Sigmoid colon (tissue), 6 donors: ENCODE measurements at regions not wholly inside any gene's neighbourhood (a gene's known extent, or its start where the extent isn't known, plus 50 kb on each side); places are given as distances from the start of the nearest gene placed in this dataset.

Experiments
- DNase-seq: peaks from one replicate; pipeline ENCODE4 v3.0.0-alpha.2; 2019
- H3K27ac ChIP-seq, 4 donors: fragments of 200-600 bp; sonication (generic); one replicate each; pipeline ENCODE4 v1.5.1; 2016 to 2019; ENCODE audit warnings: mild to moderate bottlenecking in 1 of 4
- H3K27me3 ChIP-seq, 3 donors: fragments of 200-600 bp; sonication (generic); one replicate each; pipeline ENCODE4 v1.5.1; 2019; ENCODE audit warnings: mild to moderate bottlenecking in 1 of 3
- H3K36me3 ChIP-seq, 4 donors: fragments of 200-600 bp; sonication (generic); one replicate each; pipeline ENCODE4 v1.5.1; 2016 to 2019
- H3K4me1 ChIP-seq, 4 donors: fragments of 200-600 bp; sonication (generic); one replicate each; pipeline ENCODE4 v1.5.1; 2017 to 2019
- H3K4me3 ChIP-seq, 4 donors: fragments of 200-600 bp; sonication (generic); one replicate each; pipeline ENCODE4 v1.5.1; 2017 to 2019; ENCODE audit warnings: mild to moderate bottlenecking in 2 of 4, moderate library complexity in 1 of 4
- H3K9me3 ChIP-seq, 4 donors: fragments of 200-600 bp in 3 of 4; sonication (generic) in 3 of 4; one replicate each; pipeline versions ENCODE4 v1.5.1 to v1.6.1; 2013 to 2019
- CTCF ChIP-seq, 4 experiments: fragments of 450-650 bp in 3 of 4; fragments of 200-600 bp in 1 of 4; IDR thresholded peaks; one replicate each; pipeline ENCODE4 v1.5.1; 2016 to 2019; ENCODE audit warnings: antibody characterized with exemption in 4 of 4, mild to moderate bottlenecking in 3 of 4, moderate library complexity in 2 of 4
- EP300 ChIP-seq, 4 donors: sonication (generic); formaldehyde crosslinking; IDR thresholded peaks; one replicate each; pipeline ENCODE4 v1.6.1; 2017; ENCODE audit warnings: antibody characterized with exemption in 4 of 4
- POLR2A ChIP-seq, 2 donors: fragments of 450-650 bp; IDR thresholded peaks; one replicate each; pipeline ENCODE4 v1.6.1; 2016; ENCODE audit warnings: antibody characterized with exemption in 2 of 2, mild to moderate bottlenecking in 2 of 2, moderate library complexity in 2 of 2
- POLR2AphosphoS5 ChIP-seq, 4 donors: sonication (generic); formaldehyde crosslinking; IDR thresholded peaks; one replicate each; pipeline ENCODE4 v1.6.1; 2017; ENCODE audit warnings: antibody characterized with exemption in 4 of 4
- WGBS, 2 donors: extraction: QIAGEN DNeasy Blood & Tissue Kit; methylation state at CpG; one replicate each; pipeline ENCODE4 v1.1.7; 2013; 5-methylcytosine and 5-hydroxymethylcytosine counted together
- intact Hi-C: fragments of 100-400 bp; cut with DNase I; formaldehyde crosslinking; loops from one replicate; pipeline ENCODE4 v1.15.1; 2023
- donor health status: healthy with polysubstance abuse.
- donor health status: healthy.

GRCh38 chr17:70767102-70767701, 597.9 kb downstream of the KCNJ2 start:
- no peaks in the 10 kb centered on the region for H3K27me3 ChIP-seq
- no peak for DNase-seq
- H3K36me3 ChIP-seq = no peaks in the 10 kb centered on the region
- H3K4me3 ChIP-seq = no peak overlapping the region
- intact Hi-C loops = loop anchor here (1.0 to 10.0 kb wide), 3 partner anchors 132 to 1773 kb away; no protein-coding TSS in a partner anchor
- H3K4me1 ChIP-seq = peaks cover 0 to 3% (median 0%) of the 10 kb centered on the region in 4 donors
- no peak overlapping the region for H3K27ac ChIP-seq
- WGBS, 2 donors = 35 to 65% methylated on average over 2 of the region's 2 CpGs
- no peaks in the 10 kb centered on the region for H3K9me3 ChIP-seq
- TF ChIP-seq CTCF (IDR thresholded peaks at IDR 0.05) = peak; percentile 34 to 57 (median 48)
- no peak for TF ChIP-seq POLR2AphosphoS5 (IDR thresholded peaks at IDR 0.05)
- no peak for TF ChIP-seq EP300 (IDR thresholded peaks at IDR 0.05)
- no peak for TF ChIP-seq POLR2A (IDR thresholded peaks at IDR 0.05)

GRCh38 chr17:70769956-70770355, 600.6 kb downstream of the KCNJ2 start:
- no peaks in the 10 kb centered on the region for H3K27me3 ChIP-seq
- no peaks in the 10 kb centered on the region for H3K9me3 ChIP-seq
- no peak overlapping the region for H3K27ac ChIP-seq
- H3K36me3 ChIP-seq = no peaks in the 10 kb centered on the region
- TF ChIP-seq CTCF (IDR thresholded peaks at IDR 0.05) (no peak), POLR2AphosphoS5 (IDR thresholded peaks at IDR 0.05) (no peak), EP300 (IDR thresholded peaks at IDR 0.05) (no peak), POLR2A (IDR thresholded peaks at IDR 0.05) (no peak)
- WGBS, 2 donors = 27 to 80% methylated on average over 1 of the region's 1 CpG
- H3K4me1 ChIP-seq = peaks cover 0 to 3% (median 0%) of the 10 kb centered on the region in 4 donors
- H3K4me3 ChIP-seq = no peak overlapping the region
- intact Hi-C loops = loop anchor here (5.0 to 10.0 kb wide), 2 partner anchors 135 to 1347 kb away; no protein-coding TSS in a partner anchor
- DNase-seq = no peak

GRCh38 chr17:70771804-70772386, 602.6 kb downstream of the KCNJ2 start:
- WGBS, 2 donors = 89 to 90% methylated on average over 14 of the region's 14 CpGs
- TF ChIP-seq CTCF (IDR thresholded peaks at IDR 0.05) (no peak), POLR2AphosphoS5 (IDR thresholded peaks at IDR 0.05) (no peak), EP300 (IDR thresholded peaks at IDR 0.05) (no peak), POLR2A (IDR thresholded peaks at IDR 0.05) (no peak)
- H3K27ac ChIP-seq = no peak overlapping the region

GRCh38 chr17:70772761-70773160, 603.4 kb downstream of the KCNJ2 start:
- no peak overlapping the region for H3K4me3 ChIP-seq
- H3K36me3 ChIP-seq = no peaks in the 10 kb centered on the region
- TF ChIP-seq POLR2A (IDR thresholded peaks at IDR 0.05) (no peak), CTCF (IDR thresholded peaks at IDR 0.05) (no peak), POLR2AphosphoS5 (IDR thresholded peaks at IDR 0.05) (no peak), EP300 (IDR thresholded peaks at IDR 0.05) (no peak)
- H3K4me1 ChIP-seq = no peaks in the 10 kb centered on the region
- H3K27ac ChIP-seq = no peak overlapping the region
- 85 to 86% methylated on average over 7 of the region's 7 CpGs for WGBS, 2 donors
- no peaks in the 10 kb centered on the region for H3K27me3 ChIP-seq
- H3K9me3 ChIP-seq = no peaks in the 10 kb centered on the region
- intact Hi-C loops = no loop called here
- DNase-seq = no peak

More at GRCh38 chr17:70771804-70772386, 602.6 kb downstream of the KCNJ2 start:
- intact Hi-C loops = no loop called here
- Histone ChIP-seq H3K4me3 (no peak overlapping the region), H3K27me3 (no peaks in the 10 kb centered on the region), H3K4me1 (peaks cover 0 to 3% (median 0%) of the 10 kb centered on the region in 4 donors), H3K9me3 (no peaks in the 10 kb centered on the region), H3K36me3 (no peaks in the 10 kb centered on the region)
- DNase-seq = no peak
